Type B pancreatic cell (in vitro differentiated cells): ENCODE measurements at regions not wholly inside any gene's neighbourhood (a gene's known extent, or its start where the extent isn't known, plus 50 kb on each side); places are given as distances from the start of the nearest gene placed in this dataset.
"Not testable (repeated sequence)": the region's sequence is repeated elsewhere in the genome, so short reads cannot be mapped to it uniquely, and the experiment has no call there.

Experiments used
- DNase-seq: peaks from one replicate; pipeline ENCODE4 v3.0.0; 2021; ENCODE audit warnings: mixed read lengths; ENCODE audit not compliant: unreplicated experiment; ENCODE audit errors: extremely low spot score
- H3K27ac Mint-ChIP-seq: 2 replicates; pipeline ENCODE4 v1.8.0; 2021; ENCODE audit warnings: mild to moderate bottlenecking, mixed read lengths
- H3K27me3 Mint-ChIP-seq: 2 replicates; pipeline ENCODE4 v1.8.0; 2021; ENCODE audit warnings: mixed read lengths
- H3K36me3 Mint-ChIP-seq: 2 replicates; pipeline ENCODE4 v1.8.0; 2021; ENCODE audit warnings: mixed read lengths
- H3K4me1 Mint-ChIP-seq: one replicate; pipeline ENCODE4 v1.8.0; 2021; ENCODE audit warnings: mixed read lengths; ENCODE audit not compliant: unreplicated experiment
- H3K4me3 Mint-ChIP-seq: 2 replicates; pipeline ENCODE4 v1.8.0; 2021; ENCODE audit warnings: mild to moderate bottlenecking, mixed read lengths
- H3K9me3 Mint-ChIP-seq: 2 replicates; pipeline ENCODE4 v1.8.0; 2021; ENCODE audit warnings: mixed read lengths
- TF ChIP-seq, protein P1 (sequence below): fragments of 200-600 bp; sonication (generic); conservative IDR thresholded peaks from 2 replicates; pipeline ENCODE4 v1.5.0; 2021; ENCODE audit warnings: antibody characterized with exemption, mild to moderate bottlenecking

DNA sequence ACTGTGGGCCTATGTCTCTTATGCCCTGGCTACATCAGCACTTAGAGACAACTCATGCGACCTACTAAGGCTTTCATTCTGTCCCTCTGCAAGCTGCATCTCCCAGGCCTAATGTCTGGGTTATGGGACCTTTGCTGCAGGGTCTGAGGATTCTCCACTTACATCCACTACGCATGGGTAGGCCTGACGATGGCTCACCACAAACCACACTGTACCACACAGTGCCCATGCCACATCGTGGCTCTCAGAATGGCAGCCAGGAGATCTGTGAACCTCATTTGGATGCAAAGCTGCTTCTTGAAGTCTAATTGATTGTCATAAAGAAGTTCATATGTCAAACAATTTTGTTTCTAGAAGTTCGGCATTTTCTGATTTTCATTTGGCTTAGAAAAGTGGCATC, 84.6 kb upstream of the BEND4 start:
- H3K27me3 Mint-ChIP-seq, result peaks cover 5% of the 10 kb centered on the region
- no peak overlapping the region for H3K27ac Mint-ChIP-seq
- DNase-seq, result no peak
- H3K4me3 Mint-ChIP-seq, result no peak overlapping the region
- H3K4me1 Mint-ChIP-seq, result no peaks in the 10 kb centered on the region
- TF ChIP-seq, protein P1, sequence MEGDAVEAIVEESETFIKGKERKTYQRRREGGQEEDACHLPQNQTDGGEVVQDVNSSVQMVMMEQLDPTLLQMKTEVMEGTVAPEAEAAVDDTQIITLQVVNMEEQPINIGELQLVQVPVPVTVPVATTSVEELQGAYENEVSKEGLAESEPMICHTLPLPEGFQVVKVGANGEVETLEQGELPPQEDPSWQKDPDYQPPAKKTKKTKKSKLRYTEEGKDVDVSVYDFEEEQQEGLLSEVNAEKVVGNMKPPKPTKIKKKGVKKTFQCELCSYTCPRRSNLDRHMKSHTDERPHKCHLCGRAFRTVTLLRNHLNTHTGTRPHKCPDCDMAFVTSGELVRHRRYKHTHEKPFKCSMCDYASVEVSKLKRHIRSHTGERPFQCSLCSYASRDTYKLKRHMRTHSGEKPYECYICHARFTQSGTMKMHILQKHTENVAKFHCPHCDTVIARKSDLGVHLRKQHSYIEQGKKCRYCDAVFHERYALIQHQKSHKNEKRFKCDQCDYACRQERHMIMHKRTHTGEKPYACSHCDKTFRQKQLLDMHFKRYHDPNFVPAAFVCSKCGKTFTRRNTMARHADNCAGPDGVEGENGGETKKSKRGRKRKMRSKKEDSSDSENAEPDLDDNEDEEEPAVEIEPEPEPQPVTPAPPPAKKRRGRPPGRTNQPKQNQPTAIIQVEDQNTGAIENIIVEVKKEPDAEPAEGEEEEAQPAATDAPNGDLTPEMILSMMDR, result no peak
- H3K9me3 Mint-ChIP-seq, result no peaks in the 10 kb centered on the region
- no peaks in the 10 kb centered on the region for H3K36me3 Mint-ChIP-seq

DNA sequence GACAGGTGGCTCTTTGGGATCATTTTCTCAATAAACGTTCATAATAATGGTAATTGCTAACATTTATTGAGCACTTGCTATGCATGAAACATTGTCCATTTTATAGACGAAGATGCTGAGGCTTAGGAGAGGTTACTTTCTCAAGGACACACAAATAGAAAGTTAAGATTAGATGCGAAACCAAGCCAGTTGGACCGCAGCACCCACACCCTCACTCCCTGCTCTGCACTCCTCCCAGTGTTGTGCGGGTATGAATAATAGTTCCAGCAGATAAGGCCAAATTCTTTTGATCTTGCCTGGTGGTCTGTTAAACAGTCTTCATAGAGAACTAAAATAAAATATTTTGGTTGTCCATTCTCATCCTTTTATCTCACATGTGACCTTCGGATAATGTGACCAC, 85.0 kb upstream of the BEND4 start:
- no peak for DNase-seq
- Mint-ChIP-seq H3K36me3 (no peaks in the 10 kb centered on the region), H3K9me3 (no peaks in the 10 kb centered on the region), H3K4me3 (no peak overlapping the region), H3K27me3 (peaks cover 5% of the 10 kb centered on the region), H3K4me1 (no peaks in the 10 kb centered on the region), H3K27ac (no peak overlapping the region)
- TF ChIP-seq, protein P1, result no peak

DNA sequence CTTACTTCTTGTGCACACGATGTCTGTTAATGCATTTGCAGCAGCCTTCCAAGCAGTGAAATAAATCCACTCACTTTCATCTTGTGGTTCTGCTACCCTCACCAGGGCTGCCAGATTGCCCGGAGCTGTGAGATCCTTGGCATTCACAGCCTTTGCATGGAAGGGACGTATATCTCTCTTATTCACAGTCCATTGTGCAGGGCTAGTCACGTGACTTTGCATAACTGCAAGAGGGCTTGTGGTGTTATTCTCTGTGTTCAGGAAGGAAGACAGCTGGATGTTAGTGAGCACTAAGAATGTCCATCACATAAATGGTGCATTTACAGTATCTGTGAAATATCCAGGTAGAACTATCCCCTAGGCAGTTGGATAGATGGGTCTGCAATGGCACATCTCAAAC, 96.5 kb upstream of the BEND4 start:
- no peaks in the 10 kb centered on the region for H3K4me1 Mint-ChIP-seq
- H3K9me3 Mint-ChIP-seq, result no peaks in the 10 kb centered on the region
- no peak overlapping the region for H3K4me3 Mint-ChIP-seq
- H3K36me3 Mint-ChIP-seq, result no peaks in the 10 kb centered on the region
- peaks cover 10% of the 10 kb centered on the region for H3K27me3 Mint-ChIP-seq
- no peak overlapping the region for H3K27ac Mint-ChIP-seq
- TF ChIP-seq, protein P1, result no peak
- no peak for DNase-seq

DNA sequence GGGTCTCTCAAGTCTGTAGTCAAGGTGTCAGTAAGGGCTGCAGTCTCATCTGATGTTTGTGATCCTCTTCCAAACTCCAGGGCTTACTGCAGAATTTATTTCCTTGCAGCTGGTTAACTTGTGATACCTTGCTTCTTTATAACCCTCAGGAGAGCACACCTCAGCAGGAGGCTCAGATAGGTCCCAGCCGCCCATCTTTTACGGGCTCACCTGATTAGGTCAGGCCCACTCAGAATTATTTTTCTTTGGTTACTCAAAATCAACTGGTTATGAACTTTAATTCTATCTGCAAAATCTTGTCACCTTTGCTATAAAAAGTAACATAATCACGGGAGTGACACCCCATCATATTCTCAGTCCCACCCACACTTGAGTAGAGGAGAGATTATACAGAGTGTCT, 99.9 kb upstream of the BEND4 start:
- H3K27ac Mint-ChIP-seq, result no peak overlapping the region
- TF ChIP-seq, protein P1, result no peak

DNA sequence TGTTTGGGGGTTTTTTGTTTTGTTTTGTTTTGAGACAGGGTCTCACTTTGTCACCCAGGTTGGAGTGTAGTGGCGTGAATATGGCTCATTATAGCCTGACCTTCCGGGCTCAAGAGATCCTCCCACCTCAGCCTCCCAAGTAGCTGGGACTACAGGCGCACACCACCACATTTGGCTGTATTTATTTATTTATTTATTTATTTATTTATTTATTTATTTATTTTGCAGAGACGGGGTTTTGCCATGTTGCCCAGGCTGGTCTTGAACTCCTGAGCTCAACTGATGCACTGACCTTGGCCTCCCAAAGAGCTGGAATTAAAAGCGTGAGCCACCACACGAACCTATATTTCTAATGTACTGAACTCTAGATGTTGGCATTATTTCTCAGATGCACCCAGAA, 105.2 kb upstream of the BEND4 start:
- H3K9me3 Mint-ChIP-seq, H3K27ac Mint-ChIP-seq, H3K27me3 Mint-ChIP-seq, H3K4me3 Mint-ChIP-seq, DNase-seq, H3K36me3 Mint-ChIP-seq, H3K4me1 Mint-ChIP-seq: not testable (repeated sequence)

More for the DNA sequence above, 99.9 kb upstream of the BEND4 start:
- H3K27me3 Mint-ChIP-seq, result peaks cover 10% of the 10 kb centered on the region
- H3K4me3 Mint-ChIP-seq, result no peak overlapping the region
- no peaks in the 10 kb centered on the region for H3K4me1 Mint-ChIP-seq
- no peak for DNase-seq
- no peaks in the 10 kb centered on the region for H3K9me3 Mint-ChIP-seq
- H3K36me3 Mint-ChIP-seq, result no peaks in the 10 kb centered on the region

DNA sequence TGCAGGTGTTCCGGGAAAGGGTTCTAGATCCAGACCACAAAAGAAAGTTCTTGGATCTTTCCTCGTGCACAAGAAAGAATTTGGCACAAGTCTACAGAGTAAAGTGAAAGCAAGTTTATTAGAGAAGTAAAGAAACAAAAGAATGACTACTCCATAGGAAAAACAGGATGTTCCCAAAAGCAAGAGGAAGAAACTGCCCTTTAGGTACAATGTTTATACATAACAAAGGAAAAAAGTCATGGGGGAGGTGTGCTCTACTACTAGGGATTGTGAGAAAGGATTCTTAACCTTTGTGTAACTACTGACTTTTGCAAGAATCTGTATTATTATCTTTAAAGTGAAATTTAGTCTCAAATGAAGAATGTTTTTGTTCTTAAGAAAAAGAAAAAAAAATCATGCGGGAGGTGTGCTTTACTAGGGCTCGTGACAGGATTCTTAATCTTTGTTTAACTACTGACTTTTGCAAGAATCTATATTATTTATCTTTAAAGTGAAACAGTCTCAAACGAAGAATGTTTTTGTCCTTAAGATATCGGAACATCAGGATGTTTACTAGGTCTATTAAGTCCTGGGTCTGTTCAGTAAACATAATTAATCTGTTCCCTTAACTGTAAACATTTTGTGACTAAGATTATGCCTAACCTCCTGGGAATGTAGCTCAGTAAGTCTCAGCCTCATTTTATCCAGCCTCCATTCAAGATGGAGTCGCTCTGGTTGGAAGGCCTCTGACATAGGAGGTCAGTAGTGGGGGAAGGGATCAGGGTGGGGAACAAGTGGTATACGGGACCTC, 110.4 kb upstream of the BEND4 start:
- peaks cover 3% of the 10 kb centered on the region for H3K27me3 Mint-ChIP-seq
- no peak overlapping the region for H3K27ac Mint-ChIP-seq
- H3K4me1 Mint-ChIP-seq, result no peaks in the 10 kb centered on the region
- no peaks in the 10 kb centered on the region for H3K36me3 Mint-ChIP-seq
- H3K4me3 Mint-ChIP-seq, result no peak overlapping the region
- H3K9me3 Mint-ChIP-seq, result peaks cover 8% of the 10 kb centered on the region
- DNase-seq, result no peak
- TF ChIP-seq, protein P1, result no peak
